SK-N-SH (cell line): ENCODE measurements at regions not wholly inside any gene's neighbourhood (a gene's known extent, or its start where the extent isn't known, plus 50 kb on each side); places are given as distances from the start of the nearest gene placed in this dataset.

Source experiments
- CTCF ChIA-PET: fragments of 300-600, 350-600 bp; formaldehyde crosslinking; extraction: SDS; loops from one replicate; lab custom pipeline; 2021; lab: Yijun Ruan, JAX
- POLR2A ChIA-PET: fragments of 350-600 bp; sonication (Branson Sonifier 250); formaldehyde crosslinking; extraction: SDS; loops from one replicate; lab custom pipeline; 2020; ENCODE audit warnings: antibody characterized with exemption, inconsistent platforms; lab: Yijun Ruan, JAX
- DNase-seq: peaks from one replicate; pipeline ENCODE4 v3.0.0; 2012
- H2AFZ ChIP-seq: fragments of 200-600 bp; sonication (generic); 2 replicates; pipeline ENCODE4 v1.8.1; 2016; ENCODE audit warnings: antibody characterized with exemption, mild to moderate bottlenecking, low read depth
- H3F3A ChIP-seq: fragments of 200-600 bp; sonication (generic); replicated peaks from 2 replicates; pipeline ENCODE3; 2016; ENCODE audit warnings: antibody characterized with exemption, mild to moderate bottlenecking; ENCODE audit not compliant: insufficient read depth
- H3K27ac ChIP-seq, 2 experiments: fragments of 200-500 bp in 1 of 2; fragments of 200-600 bp in 1 of 2; sonication (Bioruptor generic) in 1 of 2; sonication (generic), shearing (Covaris generic) in 1 of 2; 2 replicates each; pipeline versions ENCODE4 v1.5.1 to v1.6.1; 2014 to 2016; ENCODE audit warnings: low read depth in 2 of 2, inconsistent platforms in 1 of 2, low read length in 1 of 2, mild to moderate bottlenecking in 1 of 2, mixed read lengths in 1 of 2
- H3K27me3 ChIP-seq: fragments of 200-600 bp; sonication (generic), shearing (Covaris generic); 2 replicates; pipeline ENCODE4 v1.6.1; 2016; ENCODE audit warnings: mixed run types; ENCODE audit not compliant: insufficient read depth
- H3K36me3 ChIP-seq, 2 experiments: fragments of 200-500 bp in 1 of 2; fragments of 200-600 bp in 1 of 2; sonication (Bioruptor generic) in 1 of 2; sonication (generic) in 1 of 2; replicated peaks in 1 of 2; 2 replicates each; pipeline versions ENCODE3 to v1.5.1; 2014 to 2016; ENCODE audit warnings: low read length in 1 of 2, mild to moderate bottlenecking in 1 of 2; ENCODE audit not compliant: insufficient read depth in 2 of 2, control insufficient read depth in 1 of 2
- H3K4me1 ChIP-seq, 2 experiments: fragments of 200-500 bp in 1 of 2; fragments of 200-600 bp in 1 of 2; sonication (Bioruptor generic) in 1 of 2; sonication (generic), shearing (Covaris generic) in 1 of 2; 2 replicates each; pipeline versions ENCODE4 v1.5.1 to v1.6.1; 2014 to 2016; ENCODE audit warnings: low read depth in 1 of 2, low read length in 1 of 2, mixed run types in 1 of 2; ENCODE audit not compliant: insufficient read depth in 2 of 2, control insufficient read depth in 1 of 2
- H3K4me2 ChIP-seq: fragments of 200-600 bp; sonication (generic), shearing (Covaris generic); 2 replicates; pipeline ENCODE4 v1.6.1; 2017; ENCODE audit warnings: mixed run types
- H3K4me3 ChIP-seq, 2 experiments: fragments of 200-500 bp in 1 of 2; fragments of 200-600 bp in 1 of 2; sonication (Bioruptor generic) in 1 of 2; sonication (generic), shearing (Covaris generic) in 1 of 2; 2 replicates each; pipeline versions ENCODE4 v1.5.1 to v1.8.1; 2014 to 2016; ENCODE audit warnings: low read depth in 2 of 2, inconsistent platforms in 1 of 2, low read length in 1 of 2, mild to moderate bottlenecking in 1 of 2, mixed read lengths in 1 of 2, moderate library complexity in 1 of 2
- H3K79me2 ChIP-seq: fragments of 200-600 bp; sonication (generic); 2 replicates; pipeline ENCODE4 v1.8.1; 2017; ENCODE audit warnings: mild to moderate bottlenecking; ENCODE audit not compliant: insufficient read depth
- H3K9ac ChIP-seq: fragments of 200-600 bp; sonication (generic); 2 replicates; pipeline ENCODE4 v1.6.1; 2017; ENCODE audit warnings: mixed run types
- H3K9me2 ChIP-seq: fragments of 200-600 bp; sonication (generic); 2 replicates; pipeline ENCODE4 v1.6.1; 2017; ENCODE audit warnings: mixed run types
- H3K9me3 ChIP-seq: fragments of 200-600 bp; sonication (generic); 2 replicates; pipeline ENCODE4 v1.6.1; 2017; ENCODE audit warnings: mixed run types, mild to moderate bottlenecking, moderate library complexity
- H4K20me1 ChIP-seq: fragments of 200-600 bp; sonication (generic); 2 replicates; pipeline ENCODE4 v1.6.1; 2017; ENCODE audit warnings: mild to moderate bottlenecking, mixed run types; ENCODE audit not compliant: insufficient read depth
- CTCF ChIP-seq: fragments of 200-600 bp; sonication (generic); IDR thresholded peaks from 2 replicates; pipeline ENCODE4 v1.6.1; 2017; ENCODE audit warnings: antibody characterized with exemption, mild to moderate bottlenecking, moderate library complexity
- ELF1 ChIP-seq: IDR thresholded peaks from 2 replicates; pipeline ENCODE4 v1.4.0; 2012
- EZH2phosphoT487 ChIP-seq: fragments of 200-600 bp; sonication (generic); IDR thresholded peaks from 2 replicates; pipeline ENCODE4 v1.6.1; 2017; ENCODE audit warnings: low read depth, mixed run types, mild to moderate bottlenecking, antibody characterized with exemption, moderate library complexity, borderline replicate concordance
- FOXJ3 ChIP-seq: sonication (generic); formaldehyde crosslinking; IDR thresholded peaks from 2 replicates; pipeline ENCODE4 v1.5.1; 2020; ENCODE audit warnings: mild to moderate bottlenecking, missing genetic modification reagents
- FOXM1 ChIP-seq: IDR thresholded peaks from 2 replicates; pipeline ENCODE4 v1.4.0; 2012; ENCODE audit warnings: low read depth, mild to moderate bottlenecking
- MAX ChIP-seq: IDR thresholded peaks from 2 replicates; pipeline ENCODE4 v1.4.0; 2012; ENCODE audit warnings: low read depth
- PBX3 ChIP-seq: IDR thresholded peaks from 2 replicates; pipeline ENCODE4; 2012
- RCOR1 ChIP-seq: fragments of 150-350 bp; IDR thresholded peaks from 2 replicates; pipeline ENCODE4 v1.6.1; 2017; ENCODE audit warnings: antibody characterized with exemption, low read length
- REST ChIP-seq: IDR thresholded peaks from 2 replicates; pipeline ENCODE4 v1.6.1; 2012; ENCODE audit warnings: mild to moderate bottlenecking, low read depth, low read length, moderate library complexity
- SIN3A ChIP-seq: IDR thresholded peaks from 2 replicates; pipeline ENCODE4 v1.6.1; 2012; ENCODE audit warnings: low read depth, mild to moderate bottlenecking, low read length, moderate library complexity, borderline replicate concordance
- SMC3 ChIP-seq: IDR thresholded peaks from 2 replicates; pipeline ENCODE4 v1.6.1; 2012; ENCODE audit warnings: low read depth, low read length, improper control_type of control experiment
- TEAD4 ChIP-seq: IDR thresholded peaks from 2 replicates; pipeline ENCODE4 v1.4.0; 2012; ENCODE audit warnings: mild to moderate bottlenecking, borderline replicate concordance; ENCODE audit not compliant: insufficient read depth
- USF2 ChIP-seq: fragments of 150-350 bp; IDR thresholded peaks from 2 replicates; pipeline ENCODE4 v1.6.1; 2017; ENCODE audit warnings: antibody characterized with exemption, low read length, low read depth, borderline replicate concordance
- ZBTB33 ChIP-seq: IDR thresholded peaks from 2 replicates; pipeline ENCODE4 v1.4.0; 2012; ENCODE audit warnings: low read depth, borderline replicate concordance
- whole genome bisulfite sequencing: methylation state at CpG from one replicate; pipeline ENCODE4 v1.1.6; 2017; ENCODE audit warnings: low lambda C conversion rate; 5-methylcytosine and 5-hydroxymethylcytosine counted together

- Histone ChIP-seq H4K20me1 (no peaks in the 10 kb centered on the region), H3K4me3 (no peak overlapping the region), H2AFZ (no peak overlapping the region), H3K27me3 (no peaks in the 10 kb centered on the region), H3K9me2 (no peaks in the 10 kb centered on the region), H3K27ac (no peak overlapping the region), H3K79me2 (no peaks in the 10 kb centered on the region), H3F3A (no peaks in the 10 kb centered on the region), H3K36me3 (no peaks in the 10 kb centered on the region), H3K4me1 (no peaks in the 10 kb centered on the region; a peak in 1 of 4 replicates), H3K9ac (no peak overlapping the region), H3K9me3 (no peaks in the 10 kb centered on the region), H3K4me2 (no peak overlapping the region)
- TF ChIP-seq ELF1 (no peak), REST (no peak)
- POLR2A ChIA-PET, result no interaction called here
- CTCF ChIA-PET, result interaction anchor here (0.7 kb wide), 1 partner anchor 313 kb away, joined by 3 read pairs; no protein-coding TSS in a partner anchor
- no peak for DNase-seq
- WGBS, result no CpG with 5 or more reads among the region's 7 CpGs
Observed at GRCh38 chr13:90564096-90564495, 783.4 kb upstream of the MIR17HG start.

- H3K9me2 ChIP-seq, result no peaks in the 10 kb centered on the region
- no peak overlapping the region for H2AFZ ChIP-seq
- no peaks in the 10 kb centered on the region for H3K27me3 ChIP-seq
- no peaks in the 10 kb centered on the region; a peak in 1 of 4 replicates for H3K4me1 ChIP-seq
- no peaks in the 10 kb centered on the region for H4K20me1 ChIP-seq
- no peak for DNase-seq
- no peak overlapping the region for H3K9ac ChIP-seq
- TF ChIP-seq EZH2phosphoT487, result no peak
- no peak for TF ChIP-seq ELF1
- TF ChIP-seq ZBTB33, result no peak
- no peak for TF ChIP-seq SMC3
- no peak for TF ChIP-seq RCOR1
- no peak for TF ChIP-seq TEAD4
- no peak for TF ChIP-seq MAX
- TF ChIP-seq FOXJ3 (CRISPR knock-in tag), result no peak
- TF ChIP-seq USF2, result no peak
- TF ChIP-seq PBX3, result no peak
- TF ChIP-seq SIN3A, result no peak
- TF ChIP-seq FOXM1, result no peak
- TF ChIP-seq CTCF, result no peak
- ChIA-PET POLR2A (no interaction called here), CTCF (interaction anchor here (0.7 kb wide), 1 partner anchor 313 kb away, joined by 3 read pairs; no protein-coding TSS in a partner anchor)
- no peaks in the 10 kb centered on the region for H3K36me3 ChIP-seq
- no peak overlapping the region for H3K27ac ChIP-seq
- H3K79me2 ChIP-seq, result no peaks in the 10 kb centered on the region
- no peak overlapping the region for H3K4me2 ChIP-seq
- no peak overlapping the region for H3K4me3 ChIP-seq
- no peaks in the 10 kb centered on the region for H3F3A ChIP-seq
- WGBS, result 24% methylated on average over 1 of the region's 1 CpG
- no peaks in the 10 kb centered on the region for H3K9me3 ChIP-seq
Observed at GRCh38 chr13:90564566-90564965, 782.9 kb upstream of the MIR17HG start.
